Hepatocyte (in vitro differentiated cells): ENCODE measurements at regions not wholly inside any gene's neighbourhood (a gene's known extent, or its start where the extent isn't known, plus 50 kb on each side); places are given as distances from the start of the nearest gene placed in this dataset.

ENCODE experiments used
- DNase-seq: peaks from one replicate; pipeline ENCODE4 v3.0.0-alpha.2; 2016; ENCODE audit warnings: low spot score
- H2AFZ ChIP-seq: fragments of 200-600 bp; sonication (generic); 2 replicates; pipeline ENCODE4 v1.6.0; 2016; ENCODE audit warnings: antibody characterized with exemption, mild to moderate bottlenecking
- H3K27ac ChIP-seq: fragments of 200-600 bp; sonication (generic); 2 replicates; pipeline ENCODE4 v1.5.1; 2016; ENCODE audit warnings: mild to moderate bottlenecking
- H3K27me3 ChIP-seq: fragments of 200-600 bp; sonication (generic); 2 replicates; pipeline ENCODE4 v1.6.1; 2016
- H3K36me3 ChIP-seq: fragments of 200-600 bp; sonication (generic); replicated peaks from 2 replicates; pipeline ENCODE4 v1.5.1; 2016; ENCODE audit warnings: low read depth; ENCODE audit not compliant: insufficient read depth
- H3K4me1 ChIP-seq: fragments of 200-600 bp; sonication (generic); 2 replicates; pipeline ENCODE4 v1.5.1; 2016; ENCODE audit warnings: mild to moderate bottlenecking, moderate library complexity; ENCODE audit not compliant: insufficient read depth
- H3K4me2 ChIP-seq: fragments of 200-600 bp; sonication (generic); 2 replicates; pipeline ENCODE4 v1.6.0; 2016
- H3K4me3 ChIP-seq: fragments of 200-600 bp; sonication (generic); 2 replicates; pipeline ENCODE4 v1.5.1; 2016; ENCODE audit warnings: mild to moderate bottlenecking
- H3K79me2 ChIP-seq: fragments of 200-600 bp; sonication (generic); 2 replicates; pipeline ENCODE4 v1.6.0; 2017; ENCODE audit warnings: mild to moderate bottlenecking
- H3K9me2 ChIP-seq: fragments of 200-600 bp; sonication (generic); replicated peaks from 2 replicates; pipeline ENCODE4 v1.6.0; 2017; ENCODE audit warnings: mild to moderate bottlenecking; ENCODE audit not compliant: insufficient read depth
- H3K9me3 ChIP-seq: fragments of 200-600 bp; sonication (generic); 2 replicates; pipeline ENCODE4 v1.5.1; 2016; ENCODE audit warnings: low read depth, mild to moderate bottlenecking
- H4K20me1 ChIP-seq: fragments of 200-600 bp; sonication (generic); 2 replicates; pipeline ENCODE4 v1.6.0; 2016; ENCODE audit warnings: mild to moderate bottlenecking; ENCODE audit not compliant: insufficient read depth, poor library complexity, severe bottlenecking
- EZH2 ChIP-seq: fragments of 200-600 bp; sonication (generic); IDR thresholded peaks from 2 replicates; pipeline ENCODE4 v1.6.1; 2016; ENCODE audit warnings: antibody characterized with exemption, mild to moderate bottlenecking, borderline replicate concordance
- EZH2phosphoT487 ChIP-seq: fragments of 200-600 bp; sonication (generic); IDR thresholded peaks from one replicate; pipeline ENCODE4 v1.6.1; 2018; ENCODE audit warnings: antibody characterized with exemption, mild to moderate bottlenecking, low read depth, moderate library complexity; ENCODE audit not compliant: unreplicated experiment, severe bottlenecking
- WGBS: methylation state at CpG from one replicate; pipeline ENCODE4 v1.1.6; 2016; ENCODE audit warnings: low lambda C conversion rate; ENCODE audit errors: missing lambda C conversion rate; 5-methylcytosine and 5-hydroxymethylcytosine counted together
- TF ChIP-seq, protein P1 (sequence below): fragments of 200-600 bp; sonication (generic); IDR thresholded peaks from 2 replicates; pipeline ENCODE4 v1.5.1; 2016; ENCODE audit warnings: antibody characterized with exemption, mild to moderate bottlenecking; ENCODE audit not compliant: poor library complexity

DNA sequence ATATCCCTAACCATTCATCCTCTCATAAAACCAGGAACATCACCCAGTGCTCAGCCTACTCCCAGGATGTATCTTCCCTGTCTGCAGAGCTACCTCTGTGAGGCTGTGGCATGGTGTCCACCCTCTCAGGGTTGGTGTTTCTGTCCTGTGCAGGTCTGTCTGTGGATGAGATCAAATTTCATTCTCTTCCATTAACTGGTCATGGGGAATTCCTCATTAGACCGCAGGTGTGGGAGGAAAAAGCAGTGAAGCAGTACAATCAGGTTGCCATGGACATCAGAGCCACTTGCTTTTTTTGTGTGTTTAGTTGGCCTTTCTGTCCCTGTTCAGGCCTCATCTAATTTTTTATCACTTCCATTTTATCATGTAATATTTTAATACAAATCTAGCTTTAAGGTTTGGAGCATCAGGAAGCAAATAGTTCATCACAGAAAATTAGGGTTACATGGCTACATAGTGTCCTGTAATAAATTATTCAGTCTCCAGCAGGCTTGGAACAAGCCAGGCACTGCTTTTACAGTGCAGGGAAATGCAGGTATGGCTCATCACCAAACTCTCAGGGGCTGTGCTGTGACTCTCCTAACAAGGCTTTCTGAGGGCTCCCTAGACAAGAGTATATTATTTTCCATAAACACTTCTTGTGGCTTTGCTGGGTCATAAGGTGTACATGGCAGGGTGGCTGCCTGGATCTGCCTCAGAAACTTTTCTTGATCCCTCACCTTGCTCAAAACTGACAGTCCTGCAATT is 594.9 kb upstream of the IGFBP3 start:
- Histone ChIP-seq H3K4me2 (no peak overlapping the region), H3K4me3 (no peak overlapping the region), H3K9me3 (no peaks in the 10 kb centered on the region), H3K79me2 (no peaks in the 10 kb centered on the region), H3K9me2 (no peaks in the 10 kb centered on the region), H3K27ac (no peak overlapping the region), H2AFZ (no peak overlapping the region), H3K4me1 (peaks cover 17% of the 10 kb centered on the region), H3K27me3 (no peaks in the 10 kb centered on the region), H4K20me1 (no peaks in the 10 kb centered on the region), H3K36me3 (no peaks in the 10 kb centered on the region)
- TF ChIP-seq EZH2 (no peak), EZH2phosphoT487 (no peak)
- TF ChIP-seq, protein P1, sequence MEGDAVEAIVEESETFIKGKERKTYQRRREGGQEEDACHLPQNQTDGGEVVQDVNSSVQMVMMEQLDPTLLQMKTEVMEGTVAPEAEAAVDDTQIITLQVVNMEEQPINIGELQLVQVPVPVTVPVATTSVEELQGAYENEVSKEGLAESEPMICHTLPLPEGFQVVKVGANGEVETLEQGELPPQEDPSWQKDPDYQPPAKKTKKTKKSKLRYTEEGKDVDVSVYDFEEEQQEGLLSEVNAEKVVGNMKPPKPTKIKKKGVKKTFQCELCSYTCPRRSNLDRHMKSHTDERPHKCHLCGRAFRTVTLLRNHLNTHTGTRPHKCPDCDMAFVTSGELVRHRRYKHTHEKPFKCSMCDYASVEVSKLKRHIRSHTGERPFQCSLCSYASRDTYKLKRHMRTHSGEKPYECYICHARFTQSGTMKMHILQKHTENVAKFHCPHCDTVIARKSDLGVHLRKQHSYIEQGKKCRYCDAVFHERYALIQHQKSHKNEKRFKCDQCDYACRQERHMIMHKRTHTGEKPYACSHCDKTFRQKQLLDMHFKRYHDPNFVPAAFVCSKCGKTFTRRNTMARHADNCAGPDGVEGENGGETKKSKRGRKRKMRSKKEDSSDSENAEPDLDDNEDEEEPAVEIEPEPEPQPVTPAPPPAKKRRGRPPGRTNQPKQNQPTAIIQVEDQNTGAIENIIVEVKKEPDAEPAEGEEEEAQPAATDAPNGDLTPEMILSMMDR, result no peak
- WGBS, result 67% methylated on average over 1 of the region's 1 CpG
- DNase-seq, result no peak

DNA sequence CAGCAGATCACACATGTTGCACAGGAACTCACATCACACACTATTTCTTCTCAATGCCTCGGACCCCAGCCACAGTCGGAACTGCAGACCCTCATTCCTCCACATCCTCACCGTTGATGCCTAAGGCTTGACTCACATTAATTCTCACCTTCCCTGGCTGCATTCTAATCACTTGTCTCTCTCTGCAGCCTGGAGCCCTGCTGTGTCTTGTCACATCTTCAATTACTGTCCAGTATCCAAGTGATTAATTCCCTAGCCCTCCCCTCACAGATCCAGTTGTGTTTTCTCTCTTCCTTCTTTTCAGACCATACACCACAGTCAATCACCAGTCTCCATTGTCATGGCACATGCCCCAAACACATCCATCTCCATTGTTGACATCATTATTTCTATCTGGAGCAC is 592.4 kb upstream of the IGFBP3 start:
- no peak overlapping the region for H3K27ac ChIP-seq
- no peaks in the 10 kb centered on the region for H3K36me3 ChIP-seq
- H3K4me3 ChIP-seq, result no peak overlapping the region
- no peaks in the 10 kb centered on the region for H3K9me2 ChIP-seq
- no peaks in the 10 kb centered on the region for H4K20me1 ChIP-seq
- no peak for DNase-seq
- no peaks in the 10 kb centered on the region for H3K27me3 ChIP-seq
- whole genome bisulfite sequencing, result 40% methylated on average over 3 of the region's 3 CpGs
- peaks cover 17% of the 10 kb centered on the region for H3K4me1 ChIP-seq
- H3K9me3 ChIP-seq, result no peaks in the 10 kb centered on the region
- no peaks in the 10 kb centered on the region for H3K79me2 ChIP-seq
- H2AFZ ChIP-seq, result no peak overlapping the region
- H3K4me2 ChIP-seq, result no peak overlapping the region
- TF ChIP-seq, protein P1, result no peak
- TF ChIP-seq EZH2phosphoT487 (no peak), EZH2 (no peak)

DNA sequence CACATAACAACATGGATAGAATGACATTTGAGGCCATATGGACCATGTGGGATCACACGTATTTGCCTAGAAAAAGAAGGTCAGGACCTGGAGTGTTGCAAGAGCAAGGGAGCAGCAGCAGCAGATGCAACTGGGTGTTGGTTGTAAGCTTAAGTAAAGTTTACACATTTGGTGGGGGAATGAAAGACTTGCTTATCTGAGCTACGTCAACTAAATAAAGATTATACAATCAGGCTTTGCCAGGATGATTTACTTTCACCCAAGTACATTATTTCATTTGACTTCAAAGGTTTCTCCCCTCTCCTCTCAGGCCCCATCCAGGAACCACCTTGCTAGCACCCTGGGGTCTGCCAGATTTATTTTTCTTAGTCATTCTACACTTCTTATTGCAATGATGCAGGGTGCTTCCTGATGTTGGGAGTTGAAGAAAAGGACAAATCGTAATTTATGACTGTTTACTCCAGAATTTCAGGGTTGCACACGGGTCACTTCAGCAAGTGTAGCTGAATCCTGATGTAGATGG is 591.9 kb upstream of the IGFBP3 start:
- Histone ChIP-seq H3K4me3 (no peak overlapping the region), H3K9me2 (no peaks in the 10 kb centered on the region), H3K36me3 (no peaks in the 10 kb centered on the region), H3K27me3 (no peaks in the 10 kb centered on the region), H4K20me1 (no peaks in the 10 kb centered on the region), H3K4me1 (peaks cover 17% of the 10 kb centered on the region), H3K79me2 (no peaks in the 10 kb centered on the region), H2AFZ (no peak overlapping the region), H3K9me3 (no peaks in the 10 kb centered on the region), H3K4me2 (no peak overlapping the region), H3K27ac (peak overlapping the region; percentile 58)
- WGBS, result 26% methylated on average over 4 of the region's 4 CpGs
- TF ChIP-seq EZH2 (no peak), EZH2phosphoT487 (peak; percentile 40)
- DNase-seq, result peak; percentile 64

DNA sequence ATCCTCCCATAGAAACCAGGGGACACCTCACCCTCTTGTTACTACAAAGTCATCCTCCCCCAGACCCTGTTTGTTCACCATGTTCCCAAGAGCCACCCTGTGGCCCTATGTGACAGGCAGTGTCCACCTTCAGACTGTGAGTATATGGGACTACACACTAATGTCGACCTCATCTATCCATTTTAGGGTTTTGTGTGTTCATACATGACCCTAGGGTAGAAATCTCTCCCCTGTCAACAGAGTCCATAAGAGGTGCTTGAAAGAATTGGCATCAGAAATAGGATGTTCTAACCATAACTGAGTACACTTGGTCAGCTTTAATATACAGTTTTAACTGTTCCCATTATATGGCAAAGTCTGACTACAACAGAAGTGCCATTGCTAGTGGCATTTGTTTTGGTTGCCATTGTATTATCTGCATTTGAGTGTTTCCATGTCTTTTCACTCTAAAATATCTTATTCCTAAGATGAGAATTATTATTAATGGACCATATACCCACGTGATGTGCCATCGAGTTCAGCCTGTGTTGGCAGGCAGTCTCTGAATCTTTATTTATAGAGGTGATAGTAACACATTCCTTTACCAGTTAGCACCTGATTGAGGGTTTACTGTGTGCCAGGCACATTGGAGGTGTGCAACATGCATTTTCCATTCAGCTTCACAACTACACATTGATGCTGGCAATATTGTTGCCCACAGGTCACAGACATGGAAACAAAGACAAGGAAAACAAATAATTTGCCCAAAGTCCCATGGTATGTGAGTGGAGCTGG is 590.6 kb upstream of the IGFBP3 start:
- Histone ChIP-seq H3K9me2 (no peaks in the 10 kb centered on the region), H4K20me1 (no peaks in the 10 kb centered on the region), H3K27me3 (no peaks in the 10 kb centered on the region), H3K4me2 (no peak overlapping the region), H3K36me3 (no peaks in the 10 kb centered on the region), H3K4me1 (peaks cover 17% of the 10 kb centered on the region), H3K9me3 (no peaks in the 10 kb centered on the region), H2AFZ (no peak overlapping the region), H3K27ac (peak overlapping the region; percentile 58), H3K79me2 (no peaks in the 10 kb centered on the region), H3K4me3 (no peak overlapping the region)
- DNase-seq, result no peak
- WGBS, result 89% methylated on average over 3 of the region's 3 CpGs
- TF ChIP-seq, protein P1, result no peak
- TF ChIP-seq EZH2, result no peak
- no peak for TF ChIP-seq EZH2phosphoT487
